ENCODE measurements at regions not wholly inside any gene's neighbourhood (a gene's known extent, or its start where the extent isn't known, plus 50 kb on each side); places are given as distances from the start of the nearest gene placed in this dataset.
"Not testable (repeated sequence)": the region's sequence is repeated elsewhere in the genome, so short reads cannot be mapped to it uniquely, and the experiment has no call there.

GRCh38 chr5:36423578-36424307 is 122.0 kb upstream of the RANBP3L start:
- no peak for DNase-seq (ENCODE audit: low read depth)

GRCh38 chr5:36426070-36426469 is 124.4 kb upstream of the RANBP3L start:
- not testable (repeated sequence) for DNase-seq (ENCODE audit: low read depth)

GRCh38 chr5:36435516-36435915 is 133.8 kb upstream of the RANBP3L start:
- no peak for DNase-seq (ENCODE audit: low read depth)

- no peak for DNase-seq (ENCODE audit: low read depth)
Observed at GRCh38 chr5:36436306-36436705, 134.6 kb upstream of the RANBP3L start.

GRCh38 chr5:36438765-36439561 is 137.3 kb upstream of the RANBP3L start:
- no peak for DNase-seq (ENCODE audit: low read depth)

- no peak for DNase-seq (ENCODE audit: low read depth)
Observed at GRCh38 chr5:36440300-36440699, 138.6 kb upstream of the RANBP3L start.

GRCh38 chr5:36441280-36441679 is 139.6 kb upstream of the RANBP3L start:
- DNase-seq (ENCODE audit: low read depth) = no peak

GRCh38 chr5:36442352-36442751 is 140.7 kb upstream of the RANBP3L start:
- DNase-seq (ENCODE audit: low read depth) = no peak

- DNase-seq (ENCODE audit: low read depth) = no peak
Observed at GRCh38 chr5:36442796-36443195, 141.1 kb upstream of the RANBP3L start.

- no peak for DNase-seq (ENCODE audit: low read depth)
Observed at GRCh38 chr5:36443941-36444340, 142.2 kb upstream of the RANBP3L start.

GRCh38 chr5:36444582-36445418 is 143.1 kb upstream of the RANBP3L start:
- DNase-seq (ENCODE audit: low read depth) = no peak

GRCh38 chr5:36447776-36448175 is 146.1 kb upstream of the RANBP3L start:
- DNase-seq (ENCODE audit: low read depth) = no peak

GRCh38 chr5:36450229-36451014 is 148.7 kb upstream of the RANBP3L start:
- DNase-seq (ENCODE audit: low read depth) = no peak

- DNase-seq (ENCODE audit: low read depth) = no peak
Observed at GRCh38 chr5:36452424-36453006, 150.8 kb upstream of the RANBP3L start.

GRCh38 chr5:36457511-36458270 is 148.7 kb upstream of the SLC1A3 start:
- no peak for DNase-seq (ENCODE audit: low read depth)

- no peak for DNase-seq (ENCODE audit: low read depth)
Observed at GRCh38 chr5:36458746-36459145, 147.7 kb upstream of the SLC1A3 start.

- DNase-seq (ENCODE audit: low read depth) = no peak
Observed at GRCh38 chr5:36459176-36460135, 146.9 kb upstream of the SLC1A3 start.

GRCh38 chr5:36462295-36463021 is 143.9 kb upstream of the SLC1A3 start:
- DNase-seq (ENCODE audit: low read depth) = no peak

- not testable (repeated sequence) for DNase-seq (ENCODE audit: low read depth)
Observed at GRCh38 chr5:36475942-36476341, 130.5 kb upstream of the SLC1A3 start.
